Keratinocyte (primary cell): ENCODE measurements at regions not wholly inside any gene's neighbourhood (a gene's known extent, or its start where the extent isn't known, plus 50 kb on each side); places are given as distances from the start of the nearest gene placed in this dataset.

ENCODE experiments used
- DNase-seq: peaks from one replicate; pipeline ENCODE4 v3.0.0-alpha.2; 2011; ENCODE audit warnings: low read depth, missing footprints, low spot score
- FAIRE-seq: peaks from 2 replicates; lab custom pipeline; 2011; peaks lifted over from hg19 to GRCh38; lab: Jason Lieb, UNC
- H2AFZ ChIP-seq: 2 replicates; pipeline ENCODE4 v1.6.0; 2012; ENCODE audit warnings: low read length, control low read depth, inconsistent platforms; ENCODE audit not compliant: control insufficient read depth
- H3K27ac ChIP-seq: 2 replicates; pipeline ENCODE4 v1.5.1; 2011; ENCODE audit warnings: low read length; ENCODE audit not compliant: control insufficient read depth, insufficient read depth
- H3K27me3 ChIP-seq: 3 replicates; pipeline ENCODE4 v1.6.0; 2011; ENCODE audit warnings: low read length; ENCODE audit not compliant: control insufficient read depth, insufficient read depth; ENCODE audit errors: extremely low read depth
- H3K36me3 ChIP-seq, 2 experiments: 2 replicates in 1 of 2; 3 replicates in 1 of 2; pipeline ENCODE4 v1.5.1; 2011; ENCODE audit warnings: low read length in 2 of 2, mild to moderate bottlenecking in 1 of 2; ENCODE audit not compliant: control insufficient read depth in 2 of 2, insufficient read depth in 2 of 2; ENCODE audit errors: extremely low read depth in 1 of 2
- H3K4me1 ChIP-seq: 3 replicates; pipeline ENCODE4 v1.5.1; 2011; ENCODE audit warnings: low read length; ENCODE audit not compliant: control insufficient read depth, insufficient read depth; ENCODE audit errors: extremely low read depth
- H3K4me2 ChIP-seq: 3 replicates; pipeline ENCODE4 v1.6.0; 2011; ENCODE audit warnings: low read depth, low read length; ENCODE audit not compliant: control insufficient read depth, insufficient read depth; ENCODE audit errors: extremely low read depth
- H3K4me3 ChIP-seq, 3 experiments: fragments of 200-600 bp in 1 of 3; sonication (generic) in 1 of 3; 2 replicates in 2 of 3; 3 replicates in 1 of 3; pipeline ENCODE4 v1.5.1; 2011 to 2016; ENCODE audit warnings: low read length in 3 of 3, mild to moderate bottlenecking in 3 of 3, control low read depth in 2 of 3, inconsistent platforms in 1 of 3, low read depth in 1 of 3, mixed read lengths in 1 of 3, mixed run types in 1 of 3, moderate library complexity in 1 of 3; ENCODE audit not compliant: control insufficient read depth in 2 of 3, insufficient read depth in 2 of 3; ENCODE audit errors: extremely low read depth in 1 of 3
- H3K79me2 ChIP-seq: 2 replicates; pipeline ENCODE4 v1.6.0; 2012; ENCODE audit warnings: low read length; ENCODE audit not compliant: control insufficient read depth, insufficient read depth
- H3K9ac ChIP-seq: 3 replicates; pipeline ENCODE4 v1.6.0; 2011; ENCODE audit warnings: low read length; ENCODE audit not compliant: control insufficient read depth, insufficient read depth; ENCODE audit errors: extremely low read depth
- H3K9me1 ChIP-seq: 3 replicates; pipeline ENCODE4 v1.6.0; 2011; ENCODE audit warnings: low read length; ENCODE audit not compliant: control insufficient read depth, insufficient read depth; ENCODE audit errors: extremely low read depth
- H3K9me3 ChIP-seq: 2 replicates; pipeline ENCODE4 v1.5.1; 2012; ENCODE audit warnings: low read depth, low read length; ENCODE audit not compliant: control insufficient read depth
- H4K20me1 ChIP-seq: 3 replicates; pipeline ENCODE4 v1.6.0; 2011; ENCODE audit warnings: low read length; ENCODE audit not compliant: control insufficient read depth, insufficient read depth; ENCODE audit errors: extremely low read depth
- EZH2 ChIP-seq: IDR thresholded peaks from one replicate; pipeline ENCODE4 v1.6.1; 2012; ENCODE audit warnings: inconsistent platforms, mild to moderate bottlenecking, low read length, moderate library complexity
- dilution Hi-C: fragments of 300-500 bp; cut with MboI; formaldehyde crosslinking; loops from one replicate; pipeline ENCODE4 v1.7.0; 2020; ENCODE audit warnings: low sequenced_read_pairs; ENCODE audit not compliant: extremely low pct_ligation_motif_present
- TF ChIP-seq, protein P1 (sequence below), 3 experiments: IDR thresholded peaks in 1 of 3; conservative IDR thresholded peaks in 1 of 3; optimal IDR thresholded peaks in 1 of 3; 2 replicates in 2 of 3; 3 replicates in 1 of 3; pipeline versions ENCODE3 to v1.5.1; 2011; ENCODE audit warnings: low read length in 3 of 3, mild to moderate bottlenecking in 3 of 3, moderate library complexity in 2 of 3, control low read depth in 1 of 3, inconsistent platforms in 1 of 3; ENCODE audit not compliant: insufficient read depth in 2 of 3; ENCODE audit errors: extremely low read depth in 1 of 3

DNA sequence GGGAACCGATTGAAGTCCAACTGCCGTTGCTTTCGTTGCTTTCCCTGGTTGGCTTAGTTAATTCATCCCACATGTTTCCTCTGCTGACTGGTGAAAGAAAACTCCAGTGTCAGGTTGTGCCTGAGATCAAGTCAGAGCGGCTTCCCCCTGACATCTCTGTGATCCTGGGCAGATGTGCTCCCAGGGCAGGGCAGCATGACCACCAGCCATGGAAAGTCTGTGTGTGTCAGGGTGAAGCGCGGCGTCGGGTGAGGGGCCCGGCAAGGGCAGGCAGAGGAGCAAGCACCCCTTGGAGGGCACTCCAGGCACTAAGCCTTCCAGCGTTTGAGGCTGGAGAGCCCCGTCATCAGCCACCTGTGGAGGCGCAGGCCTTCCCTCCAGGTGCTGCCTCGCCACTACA is 54.5 kb upstream of the IGF1 start:
- H2AFZ ChIP-seq = no peak overlapping the region
- H3K4me1 ChIP-seq = no peaks in the 10 kb centered on the region
- no peaks in the 10 kb centered on the region for H3K36me3 ChIP-seq
- H3K27ac ChIP-seq = no peak overlapping the region
- dilution Hi-C loops = no loop called here
- H3K79me2 ChIP-seq = no peaks in the 10 kb centered on the region
- H3K4me2 ChIP-seq = no peak overlapping the region
- H3K9me3 ChIP-seq = no peaks in the 10 kb centered on the region
- no peaks in the 10 kb centered on the region for H3K27me3 ChIP-seq
- no peak overlapping the region for H3K9ac ChIP-seq
- H3K9me1 ChIP-seq = no peaks in the 10 kb centered on the region
- no peak for FAIRE-seq
- no peak for DNase-seq
- H4K20me1 ChIP-seq = no peaks in the 10 kb centered on the region
- TF ChIP-seq EZH2 = no peak
- TF ChIP-seq, protein P1, sequence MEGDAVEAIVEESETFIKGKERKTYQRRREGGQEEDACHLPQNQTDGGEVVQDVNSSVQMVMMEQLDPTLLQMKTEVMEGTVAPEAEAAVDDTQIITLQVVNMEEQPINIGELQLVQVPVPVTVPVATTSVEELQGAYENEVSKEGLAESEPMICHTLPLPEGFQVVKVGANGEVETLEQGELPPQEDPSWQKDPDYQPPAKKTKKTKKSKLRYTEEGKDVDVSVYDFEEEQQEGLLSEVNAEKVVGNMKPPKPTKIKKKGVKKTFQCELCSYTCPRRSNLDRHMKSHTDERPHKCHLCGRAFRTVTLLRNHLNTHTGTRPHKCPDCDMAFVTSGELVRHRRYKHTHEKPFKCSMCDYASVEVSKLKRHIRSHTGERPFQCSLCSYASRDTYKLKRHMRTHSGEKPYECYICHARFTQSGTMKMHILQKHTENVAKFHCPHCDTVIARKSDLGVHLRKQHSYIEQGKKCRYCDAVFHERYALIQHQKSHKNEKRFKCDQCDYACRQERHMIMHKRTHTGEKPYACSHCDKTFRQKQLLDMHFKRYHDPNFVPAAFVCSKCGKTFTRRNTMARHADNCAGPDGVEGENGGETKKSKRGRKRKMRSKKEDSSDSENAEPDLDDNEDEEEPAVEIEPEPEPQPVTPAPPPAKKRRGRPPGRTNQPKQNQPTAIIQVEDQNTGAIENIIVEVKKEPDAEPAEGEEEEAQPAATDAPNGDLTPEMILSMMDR (optimal IDR thresholded peaks at IDR 0.05 in 1 of 3, IDR thresholded peaks at IDR 0.05 in 1 of 3, conservative IDR thresholded peaks at IDR 0.05 in 1 of 3; ENCODE audit: extremely low read depth in 1 of 3, insufficient read depth in 2 of 3, low read length in 3 of 3) = no peak
- no peak overlapping the region for H3K4me3 ChIP-seq

DNA sequence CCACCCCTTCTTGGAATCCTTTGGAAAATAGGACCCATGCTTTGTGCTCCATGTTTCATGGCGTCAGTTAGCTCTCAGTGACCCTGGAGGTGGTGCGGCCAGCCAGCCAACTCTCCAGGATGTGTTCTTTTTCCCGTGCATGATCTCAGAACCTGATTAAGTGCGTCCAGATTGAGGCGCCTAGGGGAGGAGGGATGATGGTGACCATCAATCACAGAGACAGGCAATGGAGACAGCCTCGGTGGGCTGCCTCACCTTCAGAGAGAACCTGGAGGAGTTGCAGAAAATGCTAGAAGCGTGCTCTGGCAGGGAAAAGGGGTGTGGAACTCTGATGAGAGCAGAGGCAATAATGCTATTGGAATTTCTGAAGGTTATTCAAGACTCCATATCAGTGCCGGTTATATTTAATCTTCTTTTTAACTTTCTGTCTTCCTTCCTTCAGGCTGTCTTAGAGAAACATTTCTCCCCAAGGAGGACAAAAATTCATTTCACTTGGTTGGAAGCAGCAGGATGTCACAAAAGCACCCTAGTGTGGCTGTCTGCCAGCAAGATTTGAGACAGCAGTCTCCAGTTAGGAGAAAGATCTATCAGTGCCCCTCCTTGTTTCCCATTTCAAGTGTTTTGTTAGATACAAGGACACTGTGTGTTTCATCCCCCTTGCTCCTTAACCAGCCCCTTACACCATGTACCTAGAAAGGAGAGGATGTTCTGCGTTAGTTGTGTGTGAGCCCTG is 53.3 kb upstream of the IGF1 start:
- dilution Hi-C loops = no loop called here
- Histone ChIP-seq H3K4me2 (no peak overlapping the region), H4K20me1 (no peaks in the 10 kb centered on the region), H3K79me2 (no peaks in the 10 kb centered on the region), H3K4me3 (no peak overlapping the region), H3K4me1 (no peaks in the 10 kb centered on the region), H3K36me3 (no peaks in the 10 kb centered on the region), H3K9me1 (no peaks in the 10 kb centered on the region), H3K9me3 (no peaks in the 10 kb centered on the region), H2AFZ (no peak overlapping the region), H3K9ac (no peak overlapping the region), H3K27ac (no peak overlapping the region), H3K27me3 (no peaks in the 10 kb centered on the region)
- no peak for FAIRE-seq
- no peak for DNase-seq
- TF ChIP-seq, protein P1 (optimal IDR thresholded peaks at IDR 0.05 in 1 of 3, IDR thresholded peaks at IDR 0.05 in 1 of 3, conservative IDR thresholded peaks at IDR 0.05 in 1 of 3; ENCODE audit: extremely low read depth in 1 of 3, insufficient read depth in 2 of 3, low read length in 3 of 3) = no peak
- no peak for TF ChIP-seq EZH2
